ENCODE measurements at regions not wholly inside any gene's neighbourhood (a gene's known extent, or its start where the extent isn't known, plus 50 kb on each side); places are given as distances from the start of the nearest gene placed in this dataset.
"Not testable (repeated sequence)": the region's sequence is repeated elsewhere in the genome, so short reads cannot be mapped to it uniquely, and the experiment has no call there.

DNA sequence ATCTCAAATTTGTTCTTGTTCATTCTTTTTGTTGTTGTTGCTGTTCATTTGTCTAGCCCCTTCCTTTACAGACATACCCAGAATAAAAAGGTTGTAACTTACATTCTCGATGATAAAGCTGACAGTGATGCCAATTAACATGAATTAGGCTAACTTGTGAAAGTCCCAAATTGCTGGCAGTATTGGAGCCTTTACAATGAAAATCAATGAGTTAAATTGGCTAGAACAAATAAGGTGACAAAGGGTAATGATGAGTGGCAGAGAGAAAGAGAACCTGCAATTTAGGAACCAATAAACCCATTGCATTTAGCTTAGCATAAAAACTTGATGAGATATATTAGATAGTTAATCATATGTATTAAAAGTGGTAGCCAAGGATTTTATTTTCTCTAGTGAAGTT is 521.0 kb downstream of the ADCYAP1 start:
- DNase-seq, result no peak

DNA sequence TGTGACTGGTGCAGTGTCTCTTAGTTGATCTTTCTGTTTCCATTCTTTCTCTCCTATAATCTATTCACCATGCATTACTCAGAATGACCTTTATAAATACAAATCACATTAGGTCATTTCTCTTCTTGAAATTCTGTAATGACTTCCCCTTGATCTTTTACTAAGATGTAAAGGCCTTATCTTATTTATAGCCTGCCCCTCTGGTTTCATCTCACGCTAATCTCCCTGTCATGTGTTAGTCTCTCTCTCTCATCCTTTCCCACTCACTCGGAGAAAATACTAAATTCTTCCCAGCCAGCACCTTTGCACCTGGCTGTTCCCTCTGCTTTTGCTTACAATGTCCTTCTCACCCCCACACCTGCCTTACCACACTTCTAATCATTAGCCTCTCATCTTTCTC is 530.8 kb downstream of the ADCYAP1 start:
- DNase-seq, result no peak

GRCh38 chr18:1436199-1436598 is 531.5 kb downstream of the ADCYAP1 start:
- DNase-seq, result no peak

DNA sequence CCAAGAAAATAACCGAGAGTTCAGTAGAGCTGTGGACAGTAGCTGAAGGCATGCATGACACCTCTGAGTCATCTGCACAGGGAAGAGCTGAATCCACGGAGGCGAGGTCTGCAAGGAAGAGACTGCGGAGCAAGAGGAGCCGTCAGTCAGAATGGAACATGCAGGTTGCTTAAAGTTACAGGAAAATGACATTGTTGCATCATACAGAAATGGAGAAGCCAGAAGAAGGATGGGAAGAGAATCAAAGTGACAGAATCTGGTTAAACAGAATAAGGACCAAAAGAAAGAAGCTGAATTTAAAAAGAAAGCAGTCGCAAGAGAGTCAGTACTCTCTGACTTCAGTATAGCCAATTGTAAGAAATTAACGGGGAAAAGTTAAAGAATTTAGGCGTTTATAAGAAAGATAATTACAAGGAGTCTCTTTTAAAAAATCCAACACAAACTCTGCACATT is 533.8 kb downstream of the ADCYAP1 start:
- DNase-seq, result no peak

DNA sequence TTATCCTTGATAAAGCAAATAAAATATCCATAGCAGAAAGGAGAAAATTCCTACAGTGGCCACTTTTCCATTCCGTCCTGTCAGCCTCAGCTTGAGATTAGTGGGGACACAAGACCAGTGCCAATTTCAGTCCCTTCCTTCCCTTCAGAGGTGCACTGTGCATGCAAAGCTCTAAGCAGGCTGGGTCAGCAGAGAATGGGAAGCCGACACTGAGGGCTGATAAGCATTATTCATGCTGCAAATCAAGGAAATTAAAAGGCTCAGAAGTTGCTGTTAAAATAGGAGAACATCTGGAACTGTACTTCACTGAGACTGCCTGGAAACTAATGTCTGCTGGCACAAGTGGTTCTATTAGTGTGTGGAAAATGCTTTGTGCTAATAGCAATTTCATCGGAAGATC is 534.3 kb downstream of the ADCYAP1 start:
- no peak for DNase-seq

- not testable (repeated sequence) for DNase-seq
Observed at GRCh38 chr18:1444062-1444461, 539.4 kb downstream of the ADCYAP1 start.

GRCh38 chr18:1446765-1447164 is 542.1 kb downstream of the ADCYAP1 start:
- DNase-seq, result no peak

GRCh38 chr18:1452821-1453220 is 548.1 kb downstream of the ADCYAP1 start:
- no peak for DNase-seq

DNA sequence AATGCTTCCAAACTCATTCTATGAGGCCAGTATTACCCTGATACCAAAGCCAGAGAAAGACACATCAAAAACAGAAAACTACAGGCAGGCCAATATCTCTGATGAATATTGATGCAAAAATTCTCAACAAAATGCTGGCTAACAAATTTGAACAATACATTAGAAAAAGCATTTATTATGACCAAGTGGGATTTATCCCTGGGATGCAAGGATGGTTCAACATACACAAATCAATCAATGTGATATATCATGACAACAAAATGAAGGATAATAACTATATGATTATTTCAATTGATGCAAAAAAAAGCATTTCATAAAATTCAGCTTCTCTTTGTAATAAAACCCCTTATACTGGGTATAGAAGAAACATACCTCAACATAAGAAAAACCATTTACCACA is 550.9 kb downstream of the ADCYAP1 start:
- no peak for DNase-seq

- no peak for DNase-seq
Observed at GRCh38 chr18:1458547-1458946, 553.9 kb downstream of the ADCYAP1 start.

GRCh38 chr18:1463981-1464380 is 559.3 kb downstream of the ADCYAP1 start:
- DNase-seq, result no peak

DNA sequence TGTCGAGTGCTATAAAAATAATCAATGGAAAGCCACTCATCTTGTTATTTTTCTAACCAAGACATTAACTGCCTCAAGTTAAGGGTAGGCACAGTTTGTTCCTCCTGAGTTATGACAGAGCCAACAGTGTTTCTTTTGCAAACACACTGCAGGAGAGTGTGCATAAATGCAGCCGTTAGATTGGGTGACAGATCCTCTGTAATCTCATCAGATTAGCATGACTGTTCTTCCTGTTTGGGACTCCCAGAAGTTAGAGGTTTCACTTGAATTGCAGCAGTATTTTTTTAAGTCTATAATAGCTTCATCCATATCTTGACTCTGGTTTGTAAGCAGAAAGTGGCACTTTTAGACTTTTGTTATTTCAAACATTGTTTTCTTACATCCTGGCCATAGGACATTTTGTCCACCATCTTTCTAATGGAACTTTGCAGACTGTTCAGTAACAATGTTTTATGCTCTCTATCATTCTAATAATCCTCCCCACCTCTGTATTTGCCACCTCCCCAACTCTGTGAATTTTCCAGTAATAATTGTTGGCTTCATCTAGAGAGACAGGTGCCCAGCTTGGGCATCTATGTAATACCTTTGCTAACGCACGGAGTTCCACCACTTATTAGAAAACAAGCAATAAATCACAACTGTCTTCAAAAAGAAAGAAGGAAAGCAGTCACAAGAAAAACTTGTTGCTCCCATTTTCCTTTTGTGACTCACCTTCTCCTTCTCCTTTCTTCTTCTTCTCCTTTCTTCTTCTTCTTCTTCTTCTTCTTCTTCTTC is 560.0 kb downstream of the ADCYAP1 start:
- DNase-seq, result no peak

DNA sequence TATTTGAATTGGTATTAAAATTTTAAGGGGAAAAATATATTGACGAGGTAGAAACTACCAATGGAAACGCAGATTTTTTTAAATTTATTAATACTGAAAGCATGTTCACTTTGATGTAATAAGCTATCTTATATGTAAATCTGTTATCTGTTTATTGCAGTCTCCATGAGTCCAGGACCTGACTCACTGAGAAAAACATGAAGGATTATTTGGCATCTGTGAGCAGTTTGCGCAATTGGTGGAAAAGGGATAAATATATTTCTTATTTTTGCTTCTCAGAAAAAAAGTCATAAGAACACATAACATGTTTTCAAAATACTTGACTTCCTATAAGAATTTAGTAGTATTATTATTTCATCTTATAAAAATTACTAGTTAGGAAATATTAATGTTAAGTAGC is 561.4 kb downstream of the ADCYAP1 start:
- DNase-seq, result no peak

GRCh38 chr18:1467461-1467964 is 562.8 kb downstream of the ADCYAP1 start:
- DNase-seq, result no peak

DNA sequence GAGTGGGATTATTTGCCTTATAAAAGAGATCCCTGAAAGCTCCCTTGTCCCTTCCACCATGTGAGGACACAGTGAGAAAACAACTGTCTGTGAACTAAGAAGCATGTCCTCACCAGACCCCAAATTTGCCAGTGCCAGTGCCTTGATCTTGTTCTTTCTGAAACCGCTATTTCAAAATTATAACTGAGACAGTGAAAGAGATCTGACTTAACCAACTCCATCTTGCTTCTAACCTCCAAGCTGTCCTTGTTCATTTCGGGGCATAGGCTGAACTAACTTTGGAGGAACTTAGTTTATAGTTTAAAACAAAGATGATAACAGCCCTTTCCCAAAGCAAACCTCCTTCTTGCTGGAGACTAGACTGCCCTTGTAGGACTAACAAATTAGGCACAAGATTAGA is 563.9 kb downstream of the ADCYAP1 start:
- no peak for DNase-seq

- DNase-seq, result no peak
Observed at GRCh38 chr18:1475867-1476266, 571.2 kb downstream of the ADCYAP1 start.

DNA sequence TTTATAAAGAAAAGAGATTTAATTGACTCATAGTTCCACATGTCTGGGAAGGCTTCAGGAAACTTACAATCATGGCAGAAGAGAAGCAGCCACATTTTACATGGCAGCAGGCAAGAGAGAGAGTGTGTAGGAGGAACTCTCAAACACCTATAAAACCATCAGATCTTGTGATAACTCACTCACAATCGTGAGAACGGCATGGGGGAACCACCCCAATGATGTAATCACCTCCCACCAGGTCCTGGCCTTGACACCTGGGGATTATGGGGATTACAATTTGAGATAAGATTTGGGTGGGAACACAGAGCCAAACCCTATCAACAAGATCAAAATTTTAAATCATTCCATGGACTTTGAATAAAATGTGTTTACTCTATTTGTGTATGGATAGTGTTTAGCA is 575.6 kb downstream of the ADCYAP1 start:
- no peak for DNase-seq

DNA sequence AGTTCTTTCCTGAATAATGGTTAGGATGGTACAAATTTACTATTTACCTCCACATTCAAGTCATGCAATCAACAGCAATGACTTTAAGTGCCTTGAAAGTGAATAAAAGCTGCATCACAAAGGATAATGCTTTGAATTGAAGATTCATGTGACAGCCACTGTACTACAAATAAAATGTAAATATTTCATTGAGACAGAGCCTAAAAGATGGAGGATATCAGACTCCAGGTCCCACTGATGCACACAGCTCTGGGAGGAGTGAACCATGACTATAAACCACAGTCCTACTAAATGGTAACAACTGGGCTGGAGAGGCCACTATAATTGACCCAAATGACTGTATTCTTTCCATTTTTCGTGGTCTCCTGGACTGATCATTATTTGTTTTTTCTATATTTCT is 576.9 kb downstream of the ADCYAP1 start:
- no peak for DNase-seq

GRCh38 chr18:1483385-1483784 is 578.7 kb downstream of the ADCYAP1 start:
- no peak for DNase-seq

DNA sequence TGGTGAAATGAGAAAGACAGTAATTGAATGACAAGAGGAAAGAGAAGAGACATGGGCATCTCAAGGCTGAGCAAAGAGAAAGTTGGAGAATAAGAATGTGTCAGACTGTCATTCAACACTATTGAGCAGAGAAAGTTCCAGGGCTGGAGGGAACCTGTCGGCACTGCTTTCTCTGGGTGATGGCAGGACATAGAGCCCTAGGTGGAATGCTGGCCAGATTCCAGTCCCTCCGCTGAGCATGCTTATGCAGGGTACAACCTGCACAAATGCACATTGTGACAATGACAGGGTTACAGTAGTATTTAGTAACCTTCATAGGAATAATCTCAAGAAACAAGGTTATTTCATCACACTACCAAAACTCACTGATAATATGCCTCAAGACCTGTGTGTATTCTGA is 582.8 kb downstream of the ADCYAP1 start:
- DNase-seq, result no peak

DNA sequence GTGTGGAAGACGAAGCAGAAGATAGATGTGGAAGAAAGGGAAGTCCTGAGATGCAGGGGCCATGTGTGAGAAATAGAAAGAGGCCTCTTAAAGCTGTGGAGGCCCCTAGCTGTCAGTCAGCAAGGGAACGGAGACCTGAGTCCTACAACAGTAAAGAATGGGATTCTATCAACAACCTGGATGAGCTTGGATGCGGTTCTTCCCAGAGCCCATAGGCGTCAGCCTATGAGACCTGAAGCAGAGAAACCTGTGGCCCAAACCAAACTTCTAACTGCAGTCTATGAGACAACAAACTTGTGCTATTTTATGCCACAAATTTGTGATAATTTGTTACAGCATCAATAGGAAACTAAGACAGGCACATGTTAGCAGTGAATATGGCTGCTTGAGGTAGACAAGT is 583.7 kb downstream of the ADCYAP1 start:
- no peak for DNase-seq

GRCh38 chr18:1488957-1489356 is 584.3 kb downstream of the ADCYAP1 start:
- DNase-seq, result no peak

DNA sequence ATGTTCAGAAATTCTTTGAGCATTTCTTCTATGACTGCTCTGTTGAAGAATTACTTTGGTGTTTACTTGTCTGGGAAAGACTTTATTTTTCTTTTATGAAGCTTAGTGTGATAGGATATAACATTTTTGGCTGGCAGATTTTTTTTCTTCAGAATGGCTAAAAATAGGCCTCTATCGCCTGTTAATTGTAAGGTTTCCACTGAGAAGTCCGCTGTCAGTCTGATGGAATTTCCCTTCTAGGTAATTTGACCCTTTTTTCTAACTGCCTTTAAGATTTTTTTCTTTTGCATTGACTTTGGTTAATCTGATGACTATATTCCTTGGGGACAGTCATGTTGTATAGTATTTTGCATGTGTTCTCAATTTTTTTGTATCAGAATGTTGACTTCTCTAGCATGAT is 590.7 kb downstream of the ADCYAP1 start:
- DNase-seq, result no peak

- no peak for DNase-seq
Observed at GRCh38 chr18:1496096-1496495, 591.4 kb downstream of the ADCYAP1 start.

GRCh38 chr18:1498216-1498615 is 593.5 kb downstream of the ADCYAP1 start:
- no peak for DNase-seq

Measured in activated CD4-positive, alpha-beta T cell treated with anti-CD3 and anti-CD28 coated beads, Interleukin-2, amount 50 U/mL, for 1 hour (primary cell).